HepG2 (cell line): ENCODE measurements at regions not wholly inside any gene's neighbourhood (a gene's known extent, or its start where the extent isn't known, plus 50 kb on each side); places are given as distances from the start of the nearest gene placed in this dataset.

Experiments used
- ATAC-seq: fragments of 200-7000 bp; cut with Tn5 transposase; 3 replicates; pipeline ENCODE4 v1.9.1; 2020; ENCODE audit warnings: mild to moderate bottlenecking, moderate library complexity
- BruUV-seq: library from RNA; stranded (reverse); fragments of 400-500 nt; replicated peaks from 2 replicates; lab custom pipeline; 2021; lab: Mats Ljungman, UMichigan
- CTCF ChIA-PET: fragments of 300-600 bp; formaldehyde crosslinking; extraction: SDS; loops from one replicate; lab custom pipeline; 2021; ENCODE audit warnings: low total read pairs, inconsistent platforms, low intra/inter-chr PET ratio; lab: Yijun Ruan, JAX
- POLR2A ChIA-PET: fragments of 350-600 bp; sonication (Branson Sonifier 250); formaldehyde crosslinking; loops from one replicate; lab custom pipeline; 2020; ENCODE audit warnings: antibody characterized with exemption, inconsistent platforms; lab: Yijun Ruan, JAX
- DNase-seq: peaks from one replicate; pipeline ENCODE4 v3.0.0-alpha.2; 2015; ENCODE audit warnings: low spot score
- FAIRE-seq: peaks from 3 replicates; lab custom pipeline; 2011; peaks lifted over from hg19 to GRCh38; lab: Jason Lieb, UNC
- H2AFZ ChIP-seq: one replicate; pipeline ENCODE4 v1.6.1; 2011; ENCODE audit warnings: low read length, inconsistent platforms
- H3K27ac ChIP-seq: fragments of 300-600 bp; 3 replicates; pipeline ENCODE4 v1.8.0; 2011; ENCODE audit warnings: mixed run types, mild to moderate bottlenecking, mixed read lengths, low read length, inconsistent platforms; ENCODE audit not compliant: insufficient read depth; ENCODE audit errors: extremely low read length
- H3K27me3 ChIP-seq, 2 experiments: fragments of 200-600 bp in 1 of 2; 2 replicates in 1 of 2; 3 replicates in 1 of 2; pipeline versions ENCODE4 v1.6.0 to v1.8.0; 2011; ENCODE audit warnings: low read length in 2 of 2, mild to moderate bottlenecking in 2 of 2, moderate library complexity in 2 of 2, inconsistent platforms in 1 of 2; ENCODE audit not compliant: insufficient read depth in 2 of 2, control insufficient read depth in 1 of 2
- H3K36me3 ChIP-seq, 2 experiments: fragments of 200-600 bp in 1 of 2; replicated peaks in 1 of 2; 2 replicates in 1 of 2; 3 replicates in 1 of 2; pipeline versions ENCODE4 v1.5.1 to v1.8.0; 2011; ENCODE audit warnings: low read length in 2 of 2, inconsistent platforms in 1 of 2; ENCODE audit not compliant: insufficient read depth in 2 of 2, control insufficient read depth in 1 of 2
- H3K4me1 ChIP-seq: 2 replicates; pipeline ENCODE4 v1.5.1; 2012; ENCODE audit warnings: low read length, inconsistent platforms; ENCODE audit not compliant: insufficient read depth
- H3K4me2 ChIP-seq: 2 replicates; pipeline ENCODE4 v1.6.0; 2011; ENCODE audit warnings: low read depth, low read length, inconsistent platforms
- H3K4me3 ChIP-seq, 3 experiments: fragments of 200-600 bp in 1 of 3; sonication (generic), shearing (Covaris generic) in 1 of 3; replicated peaks in 1 of 3; 2 replicates each; pipeline ENCODE4 v1.5.1; 2011 to 2016; ENCODE audit warnings: low read length in 3 of 3, inconsistent platforms in 2 of 3, low read depth in 2 of 3, mild to moderate bottlenecking in 2 of 3, control low read depth in 1 of 3, mixed read lengths in 1 of 3; ENCODE audit not compliant: insufficient read depth in 1 of 3
- H3K79me2 ChIP-seq: one replicate; pipeline ENCODE4 v1.6.1; 2011; ENCODE audit warnings: low read length, inconsistent platforms; ENCODE audit not compliant: insufficient read depth
- H3K9ac ChIP-seq: 2 replicates; pipeline ENCODE4 v1.6.0; 2011; ENCODE audit warnings: mild to moderate bottlenecking, low read depth, low read length, inconsistent platforms; ENCODE audit not compliant: insufficient read depth
- H3K9me3 ChIP-seq: 2 replicates; pipeline ENCODE4 v1.5.1; 2012; ENCODE audit warnings: mild to moderate bottlenecking, low read length
- H4K20me1 ChIP-seq: 2 replicates; pipeline ENCODE4 v1.6.0; 2011; ENCODE audit warnings: inconsistent platforms, mild to moderate bottlenecking, low read length, moderate library complexity; ENCODE audit not compliant: insufficient read depth
- AHR ChIP-seq: IDR thresholded peaks from 2 replicates; pipeline ENCODE4 v1.6.1; 2018; ENCODE audit warnings: missing genetic modification reagents, missing compliant biosample characterization
- HES4 ChIP-seq: sonication (generic); formaldehyde crosslinking; IDR thresholded peaks from 2 replicates; pipeline ENCODE4 v1.9.0; 2021; ENCODE audit warnings: mild to moderate bottlenecking, missing genetic modification reagents, borderline replicate concordance
- KDM3A ChIP-seq: IDR thresholded peaks from 2 replicates; pipeline ENCODE4 v1.6.1; 2018; ENCODE audit warnings: low read depth, missing compliant biosample characterization
- NFIC ChIP-seq: IDR thresholded peaks from 2 replicates; pipeline ENCODE4 v1.6.1; 2012; ENCODE audit warnings: mild to moderate bottlenecking, low read length, inconsistent platforms
- NR2F1 ChIP-seq, 2 experiments: fragments of 450-650 bp in 1 of 2; formaldehyde crosslinking in 1 of 2; IDR thresholded peaks; 2 replicates each; pipeline versions ENCODE4 v1.5.0 to v1.6.1; 2016 to 2020; ENCODE audit warnings: mild to moderate bottlenecking in 1 of 2, missing compliant biosample characterization in 1 of 2, missing genetic modification reagents in 1 of 2, moderate library complexity in 1 of 2
- PBX2 ChIP-seq: IDR thresholded peaks from 2 replicates; pipeline ENCODE4 v1.6.1; 2016; ENCODE audit warnings: control low read depth
- SALL2 ChIP-seq: sonication (generic); formaldehyde crosslinking; IDR thresholded peaks from 2 replicates; pipeline ENCODE4 v1.8.1; 2023; ENCODE audit warnings: mild to moderate bottlenecking, missing genetic modification reagents, inconsistent platforms
- THAP7 ChIP-seq: sonication (generic); formaldehyde crosslinking; IDR thresholded peaks from 2 replicates; pipeline ENCODE4 v1.8.1; 2023; ENCODE audit warnings: mild to moderate bottlenecking, missing genetic modification reagents
- ZFP62 ChIP-seq: sonication (generic); formaldehyde crosslinking; IDR thresholded peaks from 2 replicates; pipeline ENCODE4 v1.4.0; 2020; ENCODE audit warnings: missing genetic modification reagents
- ZNF10 ChIP-seq: sonication (generic); formaldehyde crosslinking; IDR thresholded peaks from 2 replicates; pipeline ENCODE4 v1.4.0; 2020; ENCODE audit warnings: mild to moderate bottlenecking, low read depth, missing genetic modification reagents, borderline replicate concordance
- ZNF558 ChIP-seq: sonication (generic); formaldehyde crosslinking; IDR thresholded peaks from 2 replicates; pipeline ENCODE4 v1.9.0; 2022; ENCODE audit warnings: mild to moderate bottlenecking, missing genetic modification reagents, borderline replicate concordance
- ZNF577 ChIP-seq: sonication (generic); formaldehyde crosslinking; IDR thresholded peaks from 2 replicates; pipeline ENCODE4 v1.4.0; 2020; ENCODE audit warnings: mild to moderate bottlenecking, low read depth, missing genetic modification reagents, borderline replicate concordance
- WGBS: methylation state at CpG from one replicate; pipeline ENCODE4 v1.1.6; 2017; ENCODE audit warnings: low lambda C conversion rate; 5-methylcytosine and 5-hydroxymethylcytosine counted together
- in situ Hi-C: cut with HindIII; loops from 2 replicates; pipeline ENCODE4 v1.10.0; 2017; ENCODE audit warnings: low pct_unique_long_range_greater_than_20kb; ENCODE audit not compliant: extremely low pct_ligation_motif_present
- intact Hi-C: fragments of 100-400 bp; cut with micrococcal nuclease; formaldehyde crosslinking; loops from one replicate; pipeline ENCODE4 v1.10.0; 2022; ENCODE audit not compliant: unreplicated experiment
- TF ChIP-seq, protein P1 (sequence below): sonication (generic); formaldehyde crosslinking; IDR thresholded peaks from one replicate; pipeline ENCODE4 v1.5.1; 2020; ENCODE audit warnings: mild to moderate bottlenecking, missing genetic modification reagents; ENCODE audit errors: not compliant biosample characterization

GRCh38 chr12:46523863-46524770 is 151.5 kb upstream of the SLC38A2 start:
- Histone ChIP-seq H3K9me3 (0 out of 2 replicates have a peak, but pooled peaks cover 5% of the 10 kb centered on the region), H3K36me3 (no peaks in the 10 kb centered on the region), H2AFZ (no peak overlapping the region), H3K4me3 (peak overlapping the region; percentile 29 to 52 (median 38); a peak in 5 of 6 replicates), H4K20me1 (no peaks in the 10 kb centered on the region), H3K79me2 (peaks cover 4% of the 10 kb centered on the region), H3K9ac (peak overlapping the region; percentile 44), H3K27me3 (no peaks in the 10 kb centered on the region), H3K4me2 (peak overlapping the region; percentile 81), H3K27ac (peak overlapping the region; percentile 59), H3K4me1 (peaks cover 65% of the 10 kb centered on the region)
- FAIRE-seq (peak; percentile 93), ATAC-seq (peak; percentile 89), DNase-seq (peak; percentile 92)
- in situ Hi-C loops: loop anchor here (10.0 kb wide), 1 partner anchor 141 kb away; no protein-coding TSS in a partner anchor
- intact Hi-C loops: loop anchor here (1.0 kb wide), 1 partner anchor 32 kb away; no protein-coding TSS in a partner anchor
- TSS peak; percentile 94 for BruUV-seq
- POLR2A ChIA-PET: interaction anchor here (0.7 to 1.9 kb wide), 20 partner anchors 10 to 533 kb away, joined by 3 to 18 read pairs (median 5); partner anchors contain the start of genes SCAF11 and SLC38A2
- 3% methylated on average over 10 of the region's 10 CpGs for WGBS
- CTCF ChIA-PET: no interaction called here
- TF ChIP-seq THAP7 (CRISPR knock-in tag) (no peak), KDM3A (no peak), PBX2 (CRISPR knock-in tag) (no peak), NFIC (peak; percentile 76; the same call in 1 of the 2 replicates), ZNF10 (CRISPR knock-in tag) (no peak), HES4 (CRISPR knock-in tag) (no peak), SALL2 (CRISPR knock-in tag) (no peak), ZFP62 (CRISPR knock-in tag) (no peak), NR2F1 (CRISPR knock-in tag; IDR thresholded peaks at IDR 0.05) (no peak), ZNF577 (CRISPR knock-in tag) (no peak), ZNF558 (CRISPR knock-in tag) (no peak), AHR (CRISPR knock-in tag) (no peak)
- TF ChIP-seq, protein P1, sequence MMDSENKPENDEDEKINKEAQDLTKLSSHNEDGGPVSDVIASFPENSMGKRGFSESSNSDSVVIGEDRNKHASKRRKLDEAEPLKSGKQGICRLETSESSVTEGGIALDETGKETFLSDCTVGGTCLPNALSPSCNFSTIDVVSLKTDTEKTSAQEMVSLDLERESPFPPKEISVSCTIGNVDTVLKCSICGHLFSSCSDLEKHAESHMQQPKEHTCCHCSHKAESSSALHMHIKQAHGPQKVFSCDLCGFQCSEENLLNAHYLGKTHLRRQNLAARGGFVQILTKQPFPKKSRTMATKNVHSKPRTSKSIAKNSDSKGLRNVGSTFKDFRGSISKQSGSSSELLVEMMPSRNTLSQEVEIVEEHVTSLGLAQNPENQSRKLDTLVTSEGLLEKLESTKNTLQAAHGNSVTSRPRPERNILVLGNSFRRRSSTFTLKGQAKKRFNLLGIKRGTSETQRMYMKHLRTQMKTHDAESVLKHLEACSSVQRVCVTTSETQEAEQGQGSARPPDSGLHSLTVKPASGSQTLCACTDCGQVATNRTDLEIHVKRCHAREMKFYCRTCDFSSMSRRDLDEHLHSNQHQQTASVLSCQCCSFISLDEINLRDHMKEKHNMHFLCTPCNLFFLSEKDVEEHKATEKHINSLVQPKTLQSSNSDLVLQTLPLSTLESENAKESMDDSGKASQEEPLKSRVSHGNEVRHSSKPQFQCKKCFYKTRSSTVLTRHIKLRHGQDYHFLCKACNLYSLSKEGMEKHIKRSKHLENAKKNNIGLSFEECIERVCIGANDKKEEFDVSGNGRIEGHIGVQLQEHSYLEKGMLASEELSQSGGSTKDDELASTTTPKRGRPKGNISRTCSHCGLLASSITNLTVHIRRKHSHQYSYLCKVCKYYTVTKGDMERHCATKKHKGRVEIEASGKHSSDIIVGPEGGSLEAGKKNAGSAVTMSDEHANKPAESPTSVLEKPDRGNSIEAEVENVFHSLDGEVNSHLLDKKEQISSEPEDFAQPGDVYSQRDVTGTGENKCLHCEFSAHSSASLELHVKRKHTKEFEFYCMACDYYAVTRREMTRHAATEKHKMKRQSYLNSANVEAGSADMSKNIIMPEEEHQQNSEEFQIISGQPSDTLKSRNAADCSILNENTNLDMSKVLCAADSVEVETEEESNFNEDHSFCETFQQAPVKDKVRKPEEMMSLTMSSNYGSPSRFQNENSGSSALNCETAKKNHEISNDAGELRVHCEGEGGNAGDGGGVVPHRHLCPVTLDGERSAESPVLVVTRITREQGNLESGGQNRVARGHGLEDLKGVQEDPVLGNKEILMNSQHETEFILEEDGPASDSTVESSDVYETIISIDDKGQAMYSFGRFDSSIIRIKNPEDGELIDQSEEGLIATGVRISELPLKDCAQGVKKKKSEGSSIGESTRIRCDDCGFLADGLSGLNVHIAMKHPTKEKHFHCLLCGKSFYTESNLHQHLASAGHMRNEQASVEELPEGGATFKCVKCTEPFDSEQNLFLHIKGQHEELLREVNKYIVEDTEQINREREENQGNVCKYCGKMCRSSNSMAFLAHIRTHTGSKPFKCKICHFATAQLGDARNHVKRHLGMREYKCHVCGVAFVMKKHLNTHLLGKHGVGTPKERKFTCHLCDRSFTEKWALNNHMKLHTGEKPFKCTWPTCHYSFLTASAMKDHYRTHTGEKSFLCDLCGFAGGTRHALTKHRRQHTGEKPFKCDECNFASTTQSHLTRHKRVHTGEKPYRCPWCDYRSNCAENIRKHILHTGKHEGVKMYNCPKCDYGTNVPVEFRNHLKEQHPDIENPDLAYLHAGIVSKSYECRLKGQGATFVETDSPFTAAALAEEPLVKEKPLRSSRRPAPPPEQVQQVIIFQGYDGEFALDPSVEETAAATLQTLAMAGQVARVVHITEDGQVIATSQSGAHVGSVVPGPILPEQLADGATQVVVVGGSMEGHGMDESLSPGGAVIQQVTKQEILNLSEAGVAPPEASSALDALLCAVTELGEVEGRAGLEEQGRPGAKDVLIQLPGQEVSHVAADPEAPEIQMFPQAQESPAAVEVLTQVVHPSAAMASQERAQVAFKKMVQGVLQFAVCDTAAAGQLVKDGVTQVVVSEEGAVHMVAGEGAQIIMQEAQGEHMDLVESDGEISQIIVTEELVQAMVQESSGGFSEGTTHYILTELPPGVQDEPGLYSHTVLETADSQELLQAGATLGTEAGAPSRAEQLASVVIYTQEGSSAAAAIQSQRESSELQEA (CRISPR knock-in tag): no peak
